ENCODE measurements at regions not wholly inside any gene's neighbourhood (a gene's known extent, or its start where the extent isn't known, plus 50 kb on each side); places are given as distances from the start of the nearest gene placed in this dataset.

GRCh38 chr4:81838586-81838985 lies 366.9 kb upstream of the RASGEF1B start:
- TF ChIP-seq, protein P1, sequence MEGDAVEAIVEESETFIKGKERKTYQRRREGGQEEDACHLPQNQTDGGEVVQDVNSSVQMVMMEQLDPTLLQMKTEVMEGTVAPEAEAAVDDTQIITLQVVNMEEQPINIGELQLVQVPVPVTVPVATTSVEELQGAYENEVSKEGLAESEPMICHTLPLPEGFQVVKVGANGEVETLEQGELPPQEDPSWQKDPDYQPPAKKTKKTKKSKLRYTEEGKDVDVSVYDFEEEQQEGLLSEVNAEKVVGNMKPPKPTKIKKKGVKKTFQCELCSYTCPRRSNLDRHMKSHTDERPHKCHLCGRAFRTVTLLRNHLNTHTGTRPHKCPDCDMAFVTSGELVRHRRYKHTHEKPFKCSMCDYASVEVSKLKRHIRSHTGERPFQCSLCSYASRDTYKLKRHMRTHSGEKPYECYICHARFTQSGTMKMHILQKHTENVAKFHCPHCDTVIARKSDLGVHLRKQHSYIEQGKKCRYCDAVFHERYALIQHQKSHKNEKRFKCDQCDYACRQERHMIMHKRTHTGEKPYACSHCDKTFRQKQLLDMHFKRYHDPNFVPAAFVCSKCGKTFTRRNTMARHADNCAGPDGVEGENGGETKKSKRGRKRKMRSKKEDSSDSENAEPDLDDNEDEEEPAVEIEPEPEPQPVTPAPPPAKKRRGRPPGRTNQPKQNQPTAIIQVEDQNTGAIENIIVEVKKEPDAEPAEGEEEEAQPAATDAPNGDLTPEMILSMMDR (IDR thresholded peaks at IDR 0.05), result no peak
- TF ChIP-seq POLR2A (IDR thresholded peaks at IDR 0.05), result no peak
